HPDE6-E6E7 (cell line): ENCODE measurements at regions not wholly inside any gene's neighbourhood (a gene's known extent, or its start where the extent isn't known, plus 50 kb on each side); places are given as distances from the start of the nearest gene placed in this dataset.
"Not testable (repeated sequence)": the region's sequence is repeated elsewhere in the genome, so short reads cannot be mapped to it uniquely, and the experiment has no call there.

Experiments
- DNase-seq: peaks from one replicate; pipeline ENCODE4 v3.0.0; 2011; ENCODE audit warnings: missing footprints; ENCODE audit errors: extremely low spot score

DNA sequence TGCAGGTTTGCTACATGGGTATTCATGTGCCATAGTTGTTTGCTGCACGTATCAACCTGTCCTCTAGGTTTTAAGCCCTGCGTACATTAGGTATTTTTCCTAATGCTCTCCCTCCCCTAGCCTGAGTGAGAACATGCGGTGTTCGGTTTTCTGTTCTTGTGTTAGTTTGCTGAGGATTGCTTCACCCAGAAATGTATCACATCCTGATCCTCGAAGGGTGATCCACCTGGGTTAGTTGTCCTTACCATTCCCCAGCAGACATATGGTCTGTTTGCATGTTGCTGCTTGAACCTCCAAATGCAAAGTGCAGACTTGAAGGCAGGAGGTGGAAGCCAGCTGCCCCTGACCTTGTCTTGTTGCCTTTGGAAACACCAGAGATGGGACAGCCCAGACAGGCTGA is 161.5 kb upstream of the WDR1 start:
- DNase-seq: no peak

GRCh38 chr4:10276152-10276551 is 159.6 kb upstream of the WDR1 start:
- DNase-seq: no peak

GRCh38 chr4:10275696-10276095 is 159.1 kb upstream of the WDR1 start:
- no peak for DNase-seq

DNA sequence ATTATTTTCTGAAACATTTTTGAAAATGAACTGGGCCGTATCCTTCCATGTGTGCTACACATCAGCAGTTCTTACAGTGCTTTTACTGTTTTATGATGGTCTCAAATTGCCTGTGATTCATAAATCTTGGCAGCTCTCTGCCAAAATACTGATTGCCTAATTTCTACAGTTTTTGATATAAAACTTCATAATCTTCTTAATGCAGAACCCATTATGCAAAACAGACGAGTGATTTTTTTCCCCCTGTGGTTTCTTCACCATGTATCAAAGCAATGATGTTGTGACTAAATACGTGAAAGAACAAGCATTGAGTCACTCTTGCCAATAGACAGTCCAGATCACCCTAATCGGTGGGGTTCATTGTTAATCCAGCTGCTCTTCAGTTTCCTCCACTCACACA is 156.4 kb upstream of the WDR1 start:
- no peak for DNase-seq

GRCh38 chr4:10272511-10272910 is 155.9 kb upstream of the WDR1 start:
- no peak for DNase-seq

GRCh38 chr4:10267066-10267465 is 150.5 kb upstream of the WDR1 start:
- no peak for DNase-seq

DNA sequence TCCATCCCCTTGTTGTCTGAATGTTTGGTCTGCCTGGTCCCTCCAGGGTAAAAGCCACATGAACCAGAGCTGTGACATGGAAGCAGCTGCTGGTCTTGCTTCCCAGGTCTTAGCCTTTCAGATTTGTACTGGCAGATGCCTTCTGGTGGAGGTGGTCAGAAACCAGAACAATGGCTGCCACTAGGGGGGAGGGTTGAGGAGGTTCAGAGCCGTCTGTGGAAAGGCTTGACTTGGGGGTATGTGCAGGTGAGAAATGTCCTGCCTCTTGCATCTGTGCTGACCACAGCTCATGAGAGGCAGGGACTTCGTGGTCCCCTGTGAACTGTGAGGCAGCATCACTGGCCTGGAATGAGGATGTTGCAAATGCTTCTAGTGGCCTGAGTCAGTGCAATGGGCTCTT is 144.2 kb upstream of the WDR1 start:
- DNase-seq: no peak

DNA sequence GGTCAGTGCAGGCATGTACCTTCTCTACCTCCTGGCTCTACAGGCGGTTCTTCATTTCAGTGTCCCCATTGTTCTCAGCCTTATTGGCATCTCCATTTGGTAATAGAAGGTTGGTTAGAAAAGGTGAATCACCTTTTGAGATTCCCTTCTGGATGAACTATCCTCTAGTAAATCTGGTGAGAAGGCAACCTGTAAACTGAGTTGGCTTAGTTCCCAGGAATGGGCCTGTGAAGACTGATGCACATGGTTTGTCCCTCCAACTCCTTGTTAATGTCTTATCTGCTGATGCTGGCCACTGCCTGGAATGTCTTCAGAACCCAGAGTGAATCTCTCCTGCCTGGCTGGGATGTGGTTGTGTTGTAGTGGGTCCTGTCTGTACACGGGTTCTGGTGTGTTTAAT is 143.4 kb upstream of the WDR1 start:
- no peak for DNase-seq

DNA sequence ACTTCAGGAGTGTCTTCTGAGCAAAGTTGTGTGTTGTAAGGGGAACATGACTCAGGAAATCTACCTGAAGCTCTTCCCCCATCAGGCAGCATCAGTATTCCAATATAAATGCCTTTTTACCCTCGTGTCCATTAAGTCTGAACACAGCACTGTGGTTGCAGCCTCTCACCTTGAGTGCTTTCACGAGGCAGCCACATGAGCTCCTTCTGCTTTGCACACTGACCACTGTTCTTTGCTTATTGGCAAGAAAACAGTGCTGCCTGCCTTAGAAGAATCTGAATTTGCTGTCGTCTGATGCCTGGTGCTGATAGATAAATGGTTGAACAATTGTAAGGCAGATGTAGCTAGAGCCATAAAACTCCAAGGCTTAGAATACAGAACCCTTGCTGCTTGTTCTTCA is 139.6 kb upstream of the WDR1 start:
- DNase-seq: no peak

- DNase-seq: no peak
Measured at GRCh38 chr4:10253765-10254164, 137.2 kb upstream of the WDR1 start.

DNA sequence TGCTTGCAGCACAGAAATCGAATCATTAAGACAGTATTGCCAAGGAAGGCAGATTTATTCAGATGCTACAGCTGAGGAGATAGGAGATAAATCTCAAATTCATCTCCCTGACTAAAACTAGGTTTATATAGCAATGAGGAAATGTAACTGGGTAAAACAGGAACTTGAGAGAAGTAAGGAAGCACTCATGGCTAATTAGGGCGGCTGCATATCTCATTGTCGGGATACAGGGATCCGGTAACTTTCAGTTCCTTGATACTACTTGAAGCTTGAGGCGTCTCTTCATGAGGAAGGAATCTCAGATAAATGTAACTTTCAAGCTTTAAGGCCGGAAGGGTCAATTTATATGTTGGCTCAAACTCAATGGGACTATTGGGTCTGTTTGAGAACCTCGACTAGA is 129.2 kb upstream of the WDR1 start:
- DNase-seq: no peak

DNA sequence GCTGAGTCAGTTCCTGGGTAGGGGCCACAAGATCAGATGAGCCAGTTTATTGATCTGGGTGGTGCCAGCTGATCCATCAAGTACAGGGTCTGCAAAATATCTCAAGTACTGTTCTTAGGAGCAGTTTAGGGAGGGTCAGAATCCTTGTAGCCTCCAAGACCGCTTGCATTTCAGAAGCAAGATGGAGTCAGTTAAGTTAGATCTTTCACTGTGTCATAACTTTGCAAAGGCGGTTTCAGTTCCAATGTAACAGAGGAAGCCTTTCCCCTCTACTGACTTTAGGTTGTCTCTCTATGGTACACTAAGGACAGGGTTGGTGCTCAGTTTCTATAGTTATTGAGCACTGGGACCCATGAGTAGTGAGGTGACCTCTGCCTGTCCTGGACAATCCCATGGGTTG is 127.3 kb upstream of the WDR1 start:
- DNase-seq: no peak

DNA sequence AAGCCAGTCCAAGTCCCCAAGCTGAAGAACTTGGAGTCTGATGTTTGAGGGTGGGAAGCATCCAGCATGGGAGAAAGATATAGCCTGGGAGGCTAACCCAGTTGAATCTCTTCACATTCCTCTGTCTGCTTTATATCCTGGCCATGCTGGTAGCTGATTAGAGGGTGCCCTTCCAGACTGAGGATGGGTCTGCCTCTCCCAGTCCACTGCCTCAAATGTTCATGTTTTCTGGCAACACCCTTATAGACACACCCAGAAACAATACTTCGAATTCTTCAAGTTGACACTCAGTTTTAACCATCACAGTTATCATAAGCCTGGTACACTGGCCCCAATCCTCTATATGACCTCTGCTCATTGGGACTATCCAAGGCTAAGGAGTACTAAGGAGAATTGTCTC is 124.1 kb upstream of the WDR1 start:
- no peak for DNase-seq

DNA sequence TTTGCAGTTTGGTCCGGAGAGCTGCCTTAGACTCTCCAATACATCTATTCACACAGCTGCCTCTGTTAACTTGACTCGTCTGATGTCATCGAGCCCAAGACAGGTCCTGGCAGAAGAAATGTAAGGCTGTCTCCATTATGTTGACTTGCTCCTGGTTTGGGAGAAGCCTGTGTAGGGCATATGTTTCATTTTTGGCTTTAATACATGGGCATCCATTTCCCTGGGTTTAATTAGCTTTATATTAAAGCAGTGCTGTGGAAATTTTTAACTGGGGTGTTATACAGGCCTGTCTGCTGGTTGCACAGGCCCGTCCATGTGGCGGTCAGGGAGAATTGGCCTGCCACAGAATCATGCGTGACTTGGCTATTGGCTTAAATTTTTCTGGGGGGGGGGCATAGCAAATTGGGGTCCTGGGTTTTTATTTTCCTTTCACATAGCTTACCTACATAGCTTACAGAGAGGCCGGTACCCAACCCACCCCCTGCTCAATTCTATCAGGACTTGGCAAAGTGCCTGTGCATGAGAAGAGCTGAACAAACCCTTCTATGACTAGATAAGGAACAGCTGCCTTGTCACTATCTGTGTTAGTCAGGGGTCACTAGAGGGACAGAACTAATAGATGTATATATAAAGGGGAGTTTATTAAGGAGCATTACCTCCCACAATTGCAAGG is 123.5 kb upstream of the WDR1 start:
- no peak for DNase-seq

DNA sequence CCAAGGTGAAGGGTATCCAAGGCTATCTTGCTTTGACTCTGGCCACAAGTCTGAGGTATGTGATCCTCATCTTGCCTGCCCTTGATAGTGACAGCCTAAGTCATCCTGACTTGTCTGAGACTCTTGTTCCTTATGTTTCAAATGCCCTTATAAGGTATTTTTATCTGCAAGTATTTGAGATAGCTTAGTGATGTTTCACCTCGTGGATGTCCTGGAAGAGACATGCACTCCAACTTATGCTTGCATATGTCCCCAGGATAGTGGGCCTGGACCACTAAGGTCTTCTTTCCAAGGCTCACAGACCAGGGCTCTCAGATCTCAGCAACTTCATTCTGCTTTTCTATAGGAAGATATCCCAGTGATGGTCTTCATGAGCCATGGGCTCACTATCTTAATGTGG is 120.5 kb upstream of the WDR1 start:
- no peak for DNase-seq

DNA sequence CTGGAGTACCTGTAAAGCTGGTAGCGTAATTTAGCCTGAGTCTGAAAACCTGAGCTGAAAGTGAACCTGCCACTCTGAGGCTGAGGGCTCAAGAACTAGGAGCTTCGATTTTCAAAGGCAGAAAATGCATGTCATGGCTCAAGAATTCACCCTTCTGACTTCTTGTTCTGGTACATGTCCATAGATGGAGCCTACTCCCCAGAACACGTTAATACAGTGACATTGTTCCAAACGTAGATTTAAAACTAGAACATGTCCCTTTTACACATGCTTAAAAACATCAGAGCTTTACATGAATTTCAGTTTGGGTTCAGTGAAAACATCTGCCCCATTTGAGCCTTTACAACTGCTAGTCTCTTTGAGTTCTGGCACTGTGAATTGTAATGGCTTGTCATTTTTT is 115.5 kb upstream of the WDR1 start:
- no peak for DNase-seq

- no peak for DNase-seq
Measured at GRCh38 chr4:10226756-10227155, 110.2 kb upstream of the WDR1 start.

DNA sequence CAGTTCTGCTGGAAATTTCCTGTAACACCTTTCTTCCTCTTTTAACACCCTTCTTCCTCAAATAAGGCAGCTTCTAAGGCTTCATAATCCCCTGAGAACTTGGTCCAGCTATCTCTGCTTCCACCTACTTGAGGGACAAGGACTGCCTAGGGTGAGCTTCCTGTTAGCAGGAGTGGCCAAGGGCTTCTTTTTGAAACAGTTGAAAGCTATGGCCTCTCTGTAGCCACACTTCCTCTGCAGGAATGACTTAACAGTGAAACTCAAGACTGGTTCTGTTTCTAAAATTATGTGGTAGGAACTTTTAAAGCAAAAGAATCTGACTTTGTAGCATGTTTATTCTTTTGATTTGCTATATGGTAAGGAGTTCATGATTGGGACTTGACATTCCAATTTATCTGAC is 108.5 kb upstream of the WDR1 start:
- DNase-seq: no peak

DNA sequence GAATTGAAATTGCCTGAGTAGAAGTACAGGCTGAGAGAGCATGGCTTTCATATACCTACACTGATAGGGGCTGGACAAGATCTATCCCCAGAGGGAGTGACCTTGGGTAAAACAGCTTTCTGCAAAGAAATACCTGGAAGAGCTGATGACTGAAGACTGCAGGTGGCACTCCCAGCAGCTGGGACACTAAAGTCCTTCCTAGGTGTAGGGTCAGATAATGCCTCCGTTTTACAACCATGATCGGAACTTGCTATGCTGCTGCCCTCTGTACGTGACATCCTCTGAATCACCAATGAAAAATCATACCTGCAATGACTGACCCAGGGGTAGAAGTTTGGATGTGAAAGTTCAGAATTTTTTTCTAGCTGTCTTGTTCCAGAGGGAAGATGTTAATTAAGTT is 107.2 kb upstream of the WDR1 start:
- DNase-seq: no peak

DNA sequence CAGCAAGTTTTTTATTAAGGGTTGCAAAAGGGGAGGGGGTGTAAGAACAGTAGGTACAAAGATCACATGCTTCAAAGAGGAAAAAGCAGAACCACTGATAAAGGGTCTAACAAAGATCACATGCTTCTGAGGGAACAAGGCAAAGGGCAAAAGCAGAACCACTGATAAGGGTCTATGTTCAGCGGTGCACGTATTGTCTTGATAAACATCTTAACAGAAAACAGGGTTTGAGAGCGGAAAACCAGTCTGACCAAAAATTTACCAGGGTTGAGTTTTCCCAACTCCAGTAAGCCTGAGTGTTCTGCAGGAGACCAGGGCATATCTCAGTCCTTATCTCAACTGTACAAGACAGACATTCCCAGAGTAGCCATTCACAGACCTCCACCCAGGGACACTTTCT is 96.9 kb upstream of the WDR1 start:
- not testable (repeated sequence) for DNase-seq

GRCh38 chr4:10212901-10213300 is 96.3 kb upstream of the WDR1 start:
- DNase-seq: no peak

- DNase-seq: no peak
Measured at GRCh38 chr4:10212400-10212799, 95.8 kb upstream of the WDR1 start.

DNA sequence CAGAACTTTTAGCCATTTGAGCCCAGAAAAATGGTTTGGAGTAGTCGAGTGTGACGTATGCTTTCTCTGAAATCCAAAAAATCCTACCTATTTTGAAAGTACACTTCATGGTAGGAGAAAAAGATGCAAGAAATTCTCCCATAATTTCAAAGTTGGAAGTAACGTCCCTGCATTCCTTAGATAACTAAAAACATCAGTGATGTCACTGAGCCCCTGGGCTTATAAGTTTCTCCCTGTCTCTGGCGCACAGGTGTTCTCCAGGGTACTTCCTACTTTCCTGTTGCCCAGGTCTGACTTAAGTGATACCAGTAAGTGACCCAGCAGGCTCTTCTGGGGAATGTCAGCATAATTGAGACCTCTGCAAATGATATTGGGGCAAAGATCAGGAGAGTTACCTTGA is 90.5 kb upstream of the WDR1 start:
- DNase-seq: no peak

- DNase-seq: no peak
Measured at GRCh38 chr4:10205223-10205622, 88.6 kb upstream of the WDR1 start.
